Spleen (tissue), 11 donors: ENCODE measurements at regions not wholly inside any gene's neighbourhood (a gene's known extent, or its start where the extent isn't known, plus 50 kb on each side); places are given as distances from the start of the nearest gene placed in this dataset.

Experiments
- DNase-seq: peaks from one replicate; pipeline ENCODE4 v3.0.0-alpha.2; 2020
- H3K27ac ChIP-seq, 8 donors: fragments of 200-600 bp; sonication (generic) in 7 of 8; 1 replicate in 4 of 8; 2 replicates in 4 of 8; pipeline versions ENCODE4 v1.5.0 to v1.8.0; 2016 to 2021; ENCODE audit warnings: inconsistent platforms in 4 of 8, mild to moderate bottlenecking in 4 of 8, moderate library complexity in 1 of 8
- H3K27me3 ChIP-seq, 7 donors: fragments of 200-600 bp; sonication (generic) in 6 of 7; replicated peaks in 1 of 7; 1 replicate in 4 of 7; 2 replicates in 3 of 7; pipeline versions ENCODE4 v1.5.0 to v1.8.0; 2016 to 2021; ENCODE audit warnings: inconsistent platforms in 3 of 7, mild to moderate bottlenecking in 1 of 7
- H3K36me3 ChIP-seq, 6 donors: fragments of 200-600 bp; sonication (generic) in 5 of 6; 1 replicate in 4 of 6; 2 replicates in 2 of 6; pipeline versions ENCODE4 v1.5.0 to v1.8.0; 2016 to 2021; ENCODE audit warnings: inconsistent platforms in 2 of 6
- H3K4me1 ChIP-seq, 6 donors: fragments of 200-600 bp; sonication (generic) in 5 of 6; 1 replicate in 3 of 6; 2 replicates in 3 of 6; pipeline versions ENCODE4 v1.5.0 to v1.8.0; 2016 to 2021; ENCODE audit warnings: inconsistent platforms in 3 of 6
- H3K4me3 ChIP-seq, 8 donors: fragments of 200-600 bp; sonication (generic) in 7 of 8; 1 replicate in 4 of 8; 2 replicates in 4 of 8; pipeline versions ENCODE4 v1.5.0 to v1.8.0; 2016 to 2021; ENCODE audit warnings: inconsistent platforms in 4 of 8, mild to moderate bottlenecking in 4 of 8, moderate library complexity in 2 of 8
- H3K9me3 ChIP-seq, 8 donors: fragments of 200-600 bp; sonication (generic) in 7 of 8; 1 replicate in 4 of 8; 2 replicates in 4 of 8; pipeline versions ENCODE4 v1.5.0 to v1.8.0; 2016 to 2021; ENCODE audit warnings: inconsistent platforms in 4 of 8
- CTCF ChIP-seq, 11 experiments: fragments of 200-600 bp in 7 of 11; fragments of 450-650 bp in 4 of 11; sonication (generic) in 4 of 11; IDR thresholded peaks in 8 of 11; conservative IDR thresholded peaks in 3 of 11; 1 replicate in 7 of 11; 2 replicates in 4 of 11; pipeline versions ENCODE4 v1.4.0 to v1.8.0; 2016 to 2021; ENCODE audit warnings: antibody characterized with exemption in 11 of 11, inconsistent platforms in 4 of 11, mild to moderate bottlenecking in 1 of 11
- POLR2A ChIP-seq, 3 donors: fragments of 450-650 bp; IDR thresholded peaks; one replicate each; pipeline ENCODE4 v1.5.1; 2017; ENCODE audit warnings: antibody characterized with exemption in 3 of 3, mild to moderate bottlenecking in 1 of 3
- POLR2AphosphoS5 ChIP-seq, 3 donors: sonication (generic); formaldehyde crosslinking; IDR thresholded peaks; one replicate each; pipeline ENCODE4 v1.5.1; 2017; ENCODE audit warnings: antibody characterized with exemption in 3 of 3
- WGBS, 5 donors: extraction: QIAGEN DNeasy Blood & Tissue Kit in 3 of 5; methylation state at CpG; one replicate each; pipeline versions ENCODE4 v1.1.5 to v1.1.7; 2013 to 2018; 5-methylcytosine and 5-hydroxymethylcytosine counted together
- intact Hi-C: fragments of 100-400 bp; cut with DNase I; formaldehyde crosslinking; loops from one replicate; pipeline ENCODE4 v1.15.0; 2023; ENCODE audit warnings: low total_unique reads
- donor health status: healthy with polysubstance abuse.
- donor health status: DM: no; HTN: no; CAD: no; lungs with moderate emphysema.
- donor health status: DM: no; HTN: no; CAD: no.
- donor health status: Bipolar disorder and iron deficiency.
- donor health status: healthy.
- donor health status: DM: no; HTN: no; CAD: no.
- donor health status: DM: yes; HTN: yes; CAD: no.

- WGBS, 5 donors: 83 to 91% (median 86%) methylated on average over 9 to 12 of the region's 12 CpGs
- intact Hi-C loops: no loop called here
- no peak overlapping the region for H3K4me3 ChIP-seq
- H3K4me1 ChIP-seq: no peaks in the 10 kb centered on the region
- no peak overlapping the region for H3K27ac ChIP-seq
- no peak for DNase-seq
- peaks cover 0 to 12% (median 0%) of the 10 kb centered on the region in 8 donors for H3K9me3 ChIP-seq
- no peaks in the 10 kb centered on the region for H3K27me3 ChIP-seq
- TF ChIP-seq POLR2A (IDR thresholded peaks at IDR 0.05): no peak
- TF ChIP-seq CTCF (IDR thresholded peaks at IDR 0.05 in 8 of 11, conservative IDR thresholded peaks at IDR 0.05 in 3 of 11): no peak
- no peak for TF ChIP-seq POLR2AphosphoS5 (IDR thresholded peaks at IDR 0.05)
- H3K36me3 ChIP-seq: no peaks in the 10 kb centered on the region
These were observed 1182.4 kb downstream of the HACE1 start for GRCh38 chr6:103677290-103677689.

- intact Hi-C loops: no loop called here
- no peak for DNase-seq
- H3K27ac ChIP-seq: no peak overlapping the region
- TF ChIP-seq POLR2AphosphoS5 (IDR thresholded peaks at IDR 0.05) (no peak), POLR2A (IDR thresholded peaks at IDR 0.05) (no peak), CTCF (IDR thresholded peaks at IDR 0.05 in 8 of 11, conservative IDR thresholded peaks at IDR 0.05 in 3 of 11) (no peak)
- H3K27me3 ChIP-seq: no peaks in the 10 kb centered on the region
- no peak overlapping the region for H3K4me3 ChIP-seq
- no peaks in the 10 kb centered on the region for H3K36me3 ChIP-seq
- 40 to 50% (median 47%) methylated on average over 1 of the region's 1 CpG for WGBS, 5 donors
- H3K9me3 ChIP-seq: peaks cover 0 to 12% (median 0%) of the 10 kb centered on the region in 8 donors
- no peaks in the 10 kb centered on the region for H3K4me1 ChIP-seq
These were observed 1183.8 kb downstream of the HACE1 start for GRCh38 chr6:103675807-103676406.

GRCh38 chr6:103674790-103675189 lies 1184.9 kb downstream of the HACE1 start:
- intact Hi-C loops: no loop called here
- no peak for DNase-seq
- Histone ChIP-seq H3K36me3 (no peaks in the 10 kb centered on the region), H3K9me3 (peaks cover 0 to 12% (median 0%) of the 10 kb centered on the region in 8 donors), H3K4me3 (no peak overlapping the region), H3K27me3 (no peaks in the 10 kb centered on the region), H3K27ac (no peak overlapping the region), H3K4me1 (no peaks in the 10 kb centered on the region)
- TF ChIP-seq CTCF (IDR thresholded peaks at IDR 0.05 in 8 of 11, conservative IDR thresholded peaks at IDR 0.05 in 3 of 11) (no peak), POLR2A (IDR thresholded peaks at IDR 0.05) (no peak)

GRCh38 chr6:103672169-103672568 lies 1187.5 kb downstream of the HACE1 start:
- WGBS, 5 donors: 55 to 92% (median 79%) methylated on average over 1 of the region's 1 CpG
- H3K27me3 ChIP-seq: no peaks in the 10 kb centered on the region
- TF ChIP-seq POLR2A (IDR thresholded peaks at IDR 0.05) (no peak), POLR2AphosphoS5 (IDR thresholded peaks at IDR 0.05) (no peak), CTCF (IDR thresholded peaks at IDR 0.05 in 8 of 11, conservative IDR thresholded peaks at IDR 0.05 in 3 of 11) (no peak)

More at GRCh38 chr6:103672169-103672568, 1187.5 kb downstream of the HACE1 start:
- intact Hi-C loops: no loop called here
- no peak for DNase-seq
- no peak overlapping the region for H3K27ac ChIP-seq
- no peaks in the 10 kb centered on the region for H3K36me3 ChIP-seq
- H3K9me3 ChIP-seq: peaks cover 0 to 7% (median 0%) of the 10 kb centered on the region in 8 donors
- H3K4me3 ChIP-seq: no peak overlapping the region
- H3K4me1 ChIP-seq: no peaks in the 10 kb centered on the region
